ENCODE measurements at regions not wholly inside any gene's neighbourhood (a gene's known extent, or its start where the extent isn't known, plus 50 kb on each side); places are given as distances from the start of the nearest gene placed in this dataset.
A peak's percentile ranks its signal among the peaks of the same experiment; 100 is the strongest.

DNA sequence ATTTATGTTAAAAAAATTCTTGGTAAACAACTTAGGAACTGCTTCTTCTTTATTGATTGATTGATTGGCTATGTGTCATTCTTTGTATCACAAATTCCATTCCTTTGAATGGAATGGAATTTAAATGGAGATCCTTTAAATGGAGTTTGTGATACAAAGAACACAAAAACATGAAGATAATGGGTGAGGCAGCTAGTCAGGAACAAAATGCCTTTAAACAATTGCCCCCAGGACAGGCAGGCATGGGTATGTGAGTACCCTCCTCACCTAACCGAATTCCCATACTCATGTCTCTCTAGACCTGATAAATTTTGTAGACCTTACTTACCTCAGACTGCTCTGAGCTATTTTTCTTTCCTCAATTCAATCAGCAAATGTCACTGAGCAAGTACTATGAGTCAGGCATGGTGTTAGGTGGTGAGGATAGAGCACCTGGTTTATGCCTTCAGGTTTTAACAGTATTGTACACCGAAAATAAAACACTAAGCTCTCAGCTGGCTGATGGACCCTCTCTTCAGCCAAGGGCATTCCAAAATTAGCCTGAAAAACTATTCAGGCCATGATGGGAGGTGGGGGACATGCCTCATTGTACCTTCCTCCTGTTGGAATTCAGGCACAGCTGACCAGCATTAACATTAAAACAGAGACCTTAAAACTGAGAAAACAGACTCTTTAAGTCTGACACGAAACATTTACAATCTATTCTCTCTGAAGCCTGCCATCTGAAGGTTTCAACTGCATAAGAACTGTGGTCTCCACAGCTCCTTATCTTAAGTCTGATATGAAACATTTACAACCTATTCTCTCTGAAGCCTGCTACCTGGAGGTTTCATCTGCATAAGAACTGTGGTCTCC, 58.9 kb downstream of the OLFML3 start (continued):
- TF ChIP-seq, protein P1, sequence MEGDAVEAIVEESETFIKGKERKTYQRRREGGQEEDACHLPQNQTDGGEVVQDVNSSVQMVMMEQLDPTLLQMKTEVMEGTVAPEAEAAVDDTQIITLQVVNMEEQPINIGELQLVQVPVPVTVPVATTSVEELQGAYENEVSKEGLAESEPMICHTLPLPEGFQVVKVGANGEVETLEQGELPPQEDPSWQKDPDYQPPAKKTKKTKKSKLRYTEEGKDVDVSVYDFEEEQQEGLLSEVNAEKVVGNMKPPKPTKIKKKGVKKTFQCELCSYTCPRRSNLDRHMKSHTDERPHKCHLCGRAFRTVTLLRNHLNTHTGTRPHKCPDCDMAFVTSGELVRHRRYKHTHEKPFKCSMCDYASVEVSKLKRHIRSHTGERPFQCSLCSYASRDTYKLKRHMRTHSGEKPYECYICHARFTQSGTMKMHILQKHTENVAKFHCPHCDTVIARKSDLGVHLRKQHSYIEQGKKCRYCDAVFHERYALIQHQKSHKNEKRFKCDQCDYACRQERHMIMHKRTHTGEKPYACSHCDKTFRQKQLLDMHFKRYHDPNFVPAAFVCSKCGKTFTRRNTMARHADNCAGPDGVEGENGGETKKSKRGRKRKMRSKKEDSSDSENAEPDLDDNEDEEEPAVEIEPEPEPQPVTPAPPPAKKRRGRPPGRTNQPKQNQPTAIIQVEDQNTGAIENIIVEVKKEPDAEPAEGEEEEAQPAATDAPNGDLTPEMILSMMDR (conservative IDR thresholded peaks at IDR 0.05; ENCODE audit: low read depth in 2 of 2): no peak
- TF ChIP-seq, protein P2, sequence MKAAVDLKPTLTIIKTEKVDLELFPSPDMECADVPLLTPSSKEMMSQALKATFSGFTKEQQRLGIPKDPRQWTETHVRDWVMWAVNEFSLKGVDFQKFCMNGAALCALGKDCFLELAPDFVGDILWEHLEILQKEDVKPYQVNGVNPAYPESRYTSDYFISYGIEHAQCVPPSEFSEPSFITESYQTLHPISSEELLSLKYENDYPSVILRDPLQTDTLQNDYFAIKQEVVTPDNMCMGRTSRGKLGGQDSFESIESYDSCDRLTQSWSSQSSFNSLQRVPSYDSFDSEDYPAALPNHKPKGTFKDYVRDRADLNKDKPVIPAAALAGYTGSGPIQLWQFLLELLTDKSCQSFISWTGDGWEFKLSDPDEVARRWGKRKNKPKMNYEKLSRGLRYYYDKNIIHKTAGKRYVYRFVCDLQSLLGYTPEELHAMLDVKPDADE (IDR thresholded peaks at IDR 0.05): 0 out of 2 replicates have a peak, but pooled peaks have one; percentile 19
- no peak for TF ChIP-seq ZNF331 (CRISPR knock-in tag; IDR thresholded peaks at IDR 0.05; ENCODE audit: low read depth)
